Iris pigment epithelial cell (primary cell): ENCODE measurements at regions not wholly inside any gene's neighbourhood (a gene's known extent, or its start where the extent isn't known, plus 50 kb on each side); places are given as distances from the start of the nearest gene placed in this dataset.
"Not testable (repeated sequence)": the region's sequence is repeated elsewhere in the genome, so short reads cannot be mapped to it uniquely, and the experiment has no call there.

Experiments
- DNase-seq: peaks from one replicate; pipeline ENCODE4 v3.0.0-alpha.2; 2011; ENCODE audit warnings: low read depth

GRCh38 chr12:72162875-72163274, 109.3 kb upstream of the TRHDE start:
- DNase-seq = no peak

- DNase-seq = no peak
Observed at GRCh38 chr12:72168851-72169250, 103.3 kb upstream of the TRHDE start.

- no peak for DNase-seq
Observed at GRCh38 chr12:72173974-72174373, 98.2 kb upstream of the TRHDE start.

GRCh38 chr12:72178244-72178643, 93.9 kb upstream of the TRHDE start:
- no peak for DNase-seq

GRCh38 chr12:72178871-72179270, 93.3 kb upstream of the TRHDE start:
- DNase-seq = no peak

GRCh38 chr12:72179841-72180240, 92.3 kb upstream of the TRHDE start:
- no peak for DNase-seq

GRCh38 chr12:72184971-72185533, 87.1 kb upstream of the TRHDE start:
- not testable (repeated sequence) for DNase-seq

- no peak for DNase-seq
Observed at GRCh38 chr12:72189266-72189665, 82.9 kb upstream of the TRHDE start.

GRCh38 chr12:72191761-72192160, 80.4 kb upstream of the TRHDE start:
- DNase-seq = no peak

GRCh38 chr12:72197790-72198189, 74.4 kb upstream of the TRHDE start:
- no peak for DNase-seq

GRCh38 chr12:72201457-72201856, 70.7 kb upstream of the TRHDE start:
- DNase-seq = no peak

GRCh38 chr12:72203764-72204335, 68.3 kb upstream of the TRHDE start:
- no peak for DNase-seq

- no peak for DNase-seq
Observed at GRCh38 chr12:72207079-72207478, 65.1 kb upstream of the TRHDE start.

- no peak for DNase-seq
Observed at GRCh38 chr12:72207486-72208409, 64.4 kb upstream of the TRHDE start.

- DNase-seq = no peak
Observed at GRCh38 chr12:72209086-72209485, 63.1 kb upstream of the TRHDE start.

- DNase-seq = peak; percentile 29
Observed at GRCh38 chr12:72214163-72214562, 58.0 kb upstream of the TRHDE start.

GRCh38 chr12:72215287-72215686, 56.9 kb upstream of the TRHDE start:
- DNase-seq = not testable (repeated sequence)

GRCh38 chr12:72219937-72220336, 52.2 kb upstream of the TRHDE start:
- no peak for DNase-seq
